ENCODE measurements at regions not wholly inside any gene's neighbourhood (a gene's known extent, or its start where the extent isn't known, plus 50 kb on each side); places are given as distances from the start of the nearest gene placed in this dataset.

- Histone ChIP-seq H3K4me3 (ENCODE audit: control extremely low read depth in 1 of 5, extremely low read depth in 1 of 5, insufficient read depth in 1 of 5, low read depth in 2 of 5, low read length in 4 of 5) (no peak overlapping the region), H3K27ac (ENCODE audit: low read length in 2 of 2) (no peak overlapping the region), H3K79me2 (ENCODE audit: control insufficient read depth, insufficient read depth, low read length) (no peaks in the 10 kb centered on the region), H3K4me2 (replicated peaks; ENCODE audit: low read depth, low read length, poor library complexity, severe bottlenecking) (no peak overlapping the region), H3K27me3 (replicated peaks in 1 of 4; ENCODE audit: control extremely low read depth in 1 of 4, control insufficient read depth in 3 of 4, insufficient read depth in 4 of 4, low read length in 3 of 4) (peaks cover 0 to 4% (median 0%) of the 10 kb centered on the region in 4 experiments), H4K20me1 (ENCODE audit: control insufficient read depth, insufficient read depth, low read length, poor library complexity, severe bottlenecking) (no peaks in the 10 kb centered on the region), H3K36me3 (replicated peaks in 1 of 2; ENCODE audit: control extremely low read depth in 1 of 2, control insufficient read depth in 1 of 2, extremely low read depth in 1 of 2, insufficient read depth in 2 of 2, low read length in 1 of 2) (no peaks in the 10 kb centered on the region), H3K9ac (ENCODE audit: low read length) (no peak overlapping the region), H3K4me1 (ENCODE audit: control insufficient read depth in 2 of 2, insufficient read depth in 2 of 2, low read length in 2 of 2) (no peaks in the 10 kb centered on the region), H3K9me3 (ENCODE audit: control extremely low read depth in 1 of 3, control insufficient read depth in 2 of 3, insufficient read depth in 1 of 3, low read length in 2 of 3) (no peaks in the 10 kb centered on the region), H2AFZ (ENCODE audit: insufficient read depth, low read depth, low read length, poor library complexity, severe bottlenecking) (no peak overlapping the region)
- no CpG with 5 or more reads among the region's 1 CpG for WGBS (ENCODE audit: insufficient coverage)
- ATAC-seq (ENCODE audit: low read depth): no peak
- Mint-ChIP-seq H3K27ac (no peak overlapping the region), H3K4me3 (no peak overlapping the region), H3K9me3 (ENCODE audit: insufficient read depth) (no peaks in the 10 kb centered on the region), H3K27me3 (no peaks in the 10 kb centered on the region), H3K4me1 (no peaks in the 10 kb centered on the region)
- DNase-seq: no peak
- ChIA-PET POLR2A (no interaction called here), CTCF (no interaction called here)
- no peak for TF ChIP-seq CTCF (IDR thresholded peaks at IDR 0.05)
- no peak for TF ChIP-seq EZH2 (IDR thresholded peaks at IDR 0.05; ENCODE audit: borderline replicate concordance, insufficient read depth, low read depth, low read length, poor library complexity, severe bottlenecking)
- intact Hi-C loops (cut with micrococcal nuclease): no loop called here
Measured at GRCh38 chr6:125439512-125439911, 137.7 kb upstream of the HDDC2 start.

DNA sequence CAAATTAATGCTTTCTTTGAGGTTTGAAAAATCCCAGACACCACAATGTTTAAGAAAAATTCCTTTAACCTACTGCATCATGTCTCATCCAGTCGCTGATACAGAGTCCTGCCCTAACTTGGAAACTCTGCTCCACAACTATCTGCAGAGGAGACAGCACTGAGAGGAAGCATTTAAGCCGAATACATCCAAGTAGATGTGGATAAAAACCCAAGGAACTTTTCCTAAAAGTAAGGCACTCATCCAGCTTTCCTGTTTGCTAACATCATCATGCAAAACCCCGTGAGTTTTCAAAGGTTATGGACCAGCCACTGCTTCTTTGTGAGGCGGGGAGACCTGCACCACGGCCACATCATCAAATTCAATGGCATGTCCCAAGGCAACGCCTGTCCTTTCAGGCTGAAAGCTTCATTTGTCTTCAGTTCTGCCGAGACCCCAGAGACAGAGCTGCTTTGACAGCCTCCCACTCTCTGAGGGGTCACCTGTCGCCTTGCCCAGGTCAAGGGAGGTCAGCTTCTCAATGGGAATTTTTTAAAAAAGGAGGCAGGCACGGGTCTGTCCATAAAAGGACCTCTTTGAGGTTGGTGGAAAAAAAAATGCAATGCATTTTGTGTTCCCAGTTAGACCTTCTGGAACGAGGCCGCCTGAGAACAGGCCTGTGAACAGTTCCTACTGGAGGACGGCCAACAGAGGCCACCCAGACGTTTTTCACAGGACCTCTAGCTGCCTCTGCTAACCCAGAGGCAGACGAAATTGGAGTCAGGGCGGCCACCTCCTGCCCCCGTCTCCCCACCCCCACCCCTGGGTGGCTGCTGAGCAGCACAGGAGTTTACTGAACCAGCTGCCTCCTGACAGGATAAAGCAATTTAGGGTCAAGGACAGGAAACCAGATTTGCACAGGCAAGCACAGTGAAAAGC, 142.5 kb upstream of the HDDC2 start:
- no peak overlapping the region for H3K27ac ChIP-seq (ENCODE audit: low read length in 2 of 2)
- DNase-seq (no peak), ATAC-seq (ENCODE audit: low read depth) (no peak)
- H3K27ac Mint-ChIP-seq: no peak overlapping the region
- no peak overlapping the region for H3K4me3 ChIP-seq (ENCODE audit: control extremely low read depth in 1 of 5, extremely low read depth in 1 of 5, insufficient read depth in 1 of 5, low read depth in 2 of 5, low read length in 4 of 5)
- H3K36me3 ChIP-seq (replicated peaks in 1 of 2; ENCODE audit: control extremely low read depth in 1 of 2, control insufficient read depth in 1 of 2, extremely low read depth in 1 of 2, insufficient read depth in 2 of 2, low read length in 1 of 2): no peaks in the 10 kb centered on the region
- TF ChIP-seq EZH2 (IDR thresholded peaks at IDR 0.05; ENCODE audit: borderline replicate concordance, insufficient read depth, low read depth, low read length, poor library complexity, severe bottlenecking): no peak
- no peak for TF ChIP-seq CTCF (IDR thresholded peaks at IDR 0.05)
- no peak overlapping the region for H3K4me3 Mint-ChIP-seq
- H4K20me1 ChIP-seq (ENCODE audit: control insufficient read depth, insufficient read depth, low read length, poor library complexity, severe bottlenecking): no peaks in the 10 kb centered on the region
- no peaks in the 10 kb centered on the region for H3K9me3 Mint-ChIP-seq (ENCODE audit: insufficient read depth)
- no peak overlapping the region for H3K9ac ChIP-seq (ENCODE audit: low read length)
- H3K4me1 ChIP-seq (ENCODE audit: control insufficient read depth in 2 of 2, insufficient read depth in 2 of 2, low read length in 2 of 2): no peaks in the 10 kb centered on the region
- no peaks in the 10 kb centered on the region for H3K79me2 ChIP-seq (ENCODE audit: control insufficient read depth, insufficient read depth, low read length)
- H3K4me1 Mint-ChIP-seq: no peaks in the 10 kb centered on the region
- ChIA-PET POLR2A (no interaction called here), CTCF (no interaction called here)
- peaks cover 6% of the 10 kb centered on the region for H3K27me3 Mint-ChIP-seq
- intact Hi-C loops (cut with micrococcal nuclease): no loop called here
- 79% methylated on average over 14 of the region's 16 CpGs for WGBS (ENCODE audit: insufficient coverage)
- no peak overlapping the region for H3K4me2 ChIP-seq (replicated peaks; ENCODE audit: low read depth, low read length, poor library complexity, severe bottlenecking)
- peaks cover 0 to 4% (median 0%) of the 10 kb centered on the region in 4 experiments for H3K27me3 ChIP-seq (replicated peaks in 1 of 4; ENCODE audit: control extremely low read depth in 1 of 4, control insufficient read depth in 3 of 4, insufficient read depth in 4 of 4, low read length in 3 of 4)
- no peaks in the 10 kb centered on the region for H3K9me3 ChIP-seq (ENCODE audit: control extremely low read depth in 1 of 3, control insufficient read depth in 2 of 3, insufficient read depth in 1 of 3, low read length in 2 of 3)
- H2AFZ ChIP-seq (ENCODE audit: insufficient read depth, low read depth, low read length, poor library complexity, severe bottlenecking): no peak overlapping the region
